Gastroesophageal sphincter (tissue), 3 donors: ENCODE measurements at regions not wholly inside any gene's neighbourhood (a gene's known extent, or its start where the extent isn't known, plus 50 kb on each side); places are given as distances from the start of the nearest gene placed in this dataset.

Experiments used
- POLR2A ChIP-seq, 2 donors: fragments of 450-650 bp; IDR thresholded peaks; one replicate each; pipeline ENCODE4 v1.6.1; 2017; ENCODE audit warnings: antibody characterized with exemption in 2 of 2, mild to moderate bottlenecking in 2 of 2, moderate library complexity in 1 of 2
- POLR2AphosphoS5 ChIP-seq: sonication (generic); formaldehyde crosslinking; IDR thresholded peaks from one replicate; pipeline ENCODE4 v1.6.1; 2017; ENCODE audit warnings: antibody characterized with exemption
- TF ChIP-seq, protein P1 (sequence below), 4 experiments: fragments of 200-600 bp in 2 of 4; fragments of 450-650 bp in 2 of 4; sonication (generic) in 1 of 4; IDR thresholded peaks; one replicate each; pipeline ENCODE4 v1.5.1; 2017 to 2019; ENCODE audit warnings: antibody characterized with exemption in 4 of 4, mild to moderate bottlenecking in 2 of 4, moderate library complexity in 2 of 4

DNA sequence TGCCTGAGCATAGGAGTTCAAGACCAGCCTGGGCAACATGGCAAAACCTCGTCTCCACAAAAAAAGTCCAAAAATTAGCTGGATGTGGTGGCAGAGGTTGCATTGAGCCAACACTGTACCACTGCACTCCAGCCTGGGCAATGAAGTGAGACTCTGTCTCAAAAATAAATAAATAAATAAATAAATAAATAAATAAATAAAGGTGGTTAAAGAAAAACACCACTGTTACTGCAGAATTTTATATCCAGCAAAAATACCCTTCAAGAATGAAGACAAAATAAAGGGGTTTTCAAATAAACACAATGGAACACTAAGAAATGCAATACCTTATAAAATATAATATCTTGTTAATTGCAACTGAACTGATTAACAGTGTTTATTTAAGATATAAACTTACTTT lies 150.2 kb upstream of the TBCA start:
- TF ChIP-seq POLR2AphosphoS5: no peak
- TF ChIP-seq, protein P1, sequence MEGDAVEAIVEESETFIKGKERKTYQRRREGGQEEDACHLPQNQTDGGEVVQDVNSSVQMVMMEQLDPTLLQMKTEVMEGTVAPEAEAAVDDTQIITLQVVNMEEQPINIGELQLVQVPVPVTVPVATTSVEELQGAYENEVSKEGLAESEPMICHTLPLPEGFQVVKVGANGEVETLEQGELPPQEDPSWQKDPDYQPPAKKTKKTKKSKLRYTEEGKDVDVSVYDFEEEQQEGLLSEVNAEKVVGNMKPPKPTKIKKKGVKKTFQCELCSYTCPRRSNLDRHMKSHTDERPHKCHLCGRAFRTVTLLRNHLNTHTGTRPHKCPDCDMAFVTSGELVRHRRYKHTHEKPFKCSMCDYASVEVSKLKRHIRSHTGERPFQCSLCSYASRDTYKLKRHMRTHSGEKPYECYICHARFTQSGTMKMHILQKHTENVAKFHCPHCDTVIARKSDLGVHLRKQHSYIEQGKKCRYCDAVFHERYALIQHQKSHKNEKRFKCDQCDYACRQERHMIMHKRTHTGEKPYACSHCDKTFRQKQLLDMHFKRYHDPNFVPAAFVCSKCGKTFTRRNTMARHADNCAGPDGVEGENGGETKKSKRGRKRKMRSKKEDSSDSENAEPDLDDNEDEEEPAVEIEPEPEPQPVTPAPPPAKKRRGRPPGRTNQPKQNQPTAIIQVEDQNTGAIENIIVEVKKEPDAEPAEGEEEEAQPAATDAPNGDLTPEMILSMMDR (IDR thresholded peaks at IDR 0.05): no peak
- TF ChIP-seq POLR2A (IDR thresholded peaks at IDR 0.05): no peak
